Heart right ventricle (tissue), 16 donors: ENCODE measurements at regions not wholly inside any gene's neighbourhood (a gene's known extent, or its start where the extent isn't known, plus 50 kb on each side); places are given as distances from the start of the nearest gene placed in this dataset.

Experiments
- ATAC-seq, 8 donors: fragments of 200-7000 bp; cut with Tn5 transposase; one replicate each; pipeline ENCODE4 v1.9.1; 2020; ENCODE audit warnings: mild to moderate bottlenecking in 8 of 8, moderate library complexity in 8 of 8, moderate number of reproducible peaks in 1 of 8
- DNase-seq, 2 donors: peaks; one replicate each; pipeline ENCODE4 v3.0.0-alpha.2; 2020
- H3K27ac ChIP-seq, 10 donors: fragments of 200-600 bp; sonication (generic) in 2 of 10; one replicate each; pipeline versions ENCODE4 v1.5.0 to v1.8.0; 2020 to 2022; ENCODE audit warnings: mild to moderate bottlenecking in 3 of 10
- H3K27me3 ChIP-seq, 7 donors: fragments of 200-600 bp; one replicate each; pipeline ENCODE4 v1.8.0; 2021 to 2022; ENCODE audit warnings: mild to moderate bottlenecking in 2 of 7
- H3K36me3 ChIP-seq, 9 donors: fragments of 200-600 bp; sonication (generic) in 1 of 9; one replicate each; pipeline versions ENCODE4 v1.5.0 to v1.8.0; 2020 to 2022; ENCODE audit warnings: mild to moderate bottlenecking in 2 of 9
- H3K4me1 ChIP-seq, 9 donors: fragments of 200-600 bp; sonication (generic) in 1 of 9; one replicate each; pipeline versions ENCODE4 v1.5.0 to v1.8.0; 2020 to 2022; ENCODE audit warnings: mild to moderate bottlenecking in 4 of 9
- H3K4me3 ChIP-seq, 10 donors: fragments of 200-600 bp; sonication (generic) in 2 of 10; one replicate each; pipeline versions ENCODE4 v1.5.0 to v1.8.0; 2020 to 2022; ENCODE audit warnings: mild to moderate bottlenecking in 7 of 10, moderate library complexity in 2 of 10
- H3K9me3 ChIP-seq, 11 donors: fragments of 200-600 bp in 10 of 11; sonication (generic) in 2 of 11; one replicate each; pipeline versions ENCODE4 v1.5.0 to v1.8.0; 2013 to 2022; ENCODE audit warnings: mild to moderate bottlenecking in 2 of 11, control low read depth in 1 of 11, moderate library complexity in 1 of 11
- WGBS, 2 donors: extraction: QIAGEN DNeasy Blood & Tissue Kit; methylation state at CpG; one replicate each; pipeline ENCODE4 v1.1.7; 2013; ENCODE audit warnings: inconsistent platforms in 1 of 2; 5-methylcytosine and 5-hydroxymethylcytosine counted together
- intact Hi-C, 10 donors: fragments of 100-400 bp; cut with DNase I; formaldehyde crosslinking; loops; one replicate each; pipeline versions ENCODE4 v1.11.1 to v1.14.2; 2022
- TF ChIP-seq, protein P1 (sequence below), 9 donors: fragments of 200-600 bp; sonication (generic) in 2 of 9; IDR thresholded peaks; one replicate each; pipeline versions ENCODE4 v1.5.0 to v1.8.0; 2021 to 2022; ENCODE audit warnings: antibody characterized with exemption in 9 of 9, mild to moderate bottlenecking in 5 of 9, moderate library complexity in 1 of 9
- donor health status: Arrhythmogenic right ventricular cardiomyopathy.
- donor health status: ischemic (EF 13 %, LVEDD 7.1; RV severe dilation, severe dysfunction).
- donor health status: healthy with polysubstance abuse.
- donor health status: DM: no; HTN: yes; CAD: no.
- donor health status: DM: no; HTN: no; CAD: no.
- donor health status: ischemic (EF 25% LVEDD 6.9; RV normal size, moderate dysfunction).
- donor health status: ischemic (EF 25% LVEDD 5.7; RV mildly dilated, moderate dysfunction).
- donor health status: healthy.
- donor health status: DM: yes; HTN: yes; CAD: no.
- donor health status: Ischemic cardiomyopathy.
- donor health status: ischemic (EF 35%, LVEDD 5.7; RV mildly dilated, moderate dysfunction).
- donor health status: nonischemic (EF 11% LVEDD 7.7; RV severe dilation, severe dysfunction).
- donor health status: DM: yes; HTN: yes; CAD: no.
- donor health status: PGD.
- donor health status: ischemic (EF 29% LVEDD 5.4; RV normal size, mild dysfunction).
- donor health status: nonischemic (EF 23%, LVEDD 6.1; RV moderate dilation, normal function).

DNA sequence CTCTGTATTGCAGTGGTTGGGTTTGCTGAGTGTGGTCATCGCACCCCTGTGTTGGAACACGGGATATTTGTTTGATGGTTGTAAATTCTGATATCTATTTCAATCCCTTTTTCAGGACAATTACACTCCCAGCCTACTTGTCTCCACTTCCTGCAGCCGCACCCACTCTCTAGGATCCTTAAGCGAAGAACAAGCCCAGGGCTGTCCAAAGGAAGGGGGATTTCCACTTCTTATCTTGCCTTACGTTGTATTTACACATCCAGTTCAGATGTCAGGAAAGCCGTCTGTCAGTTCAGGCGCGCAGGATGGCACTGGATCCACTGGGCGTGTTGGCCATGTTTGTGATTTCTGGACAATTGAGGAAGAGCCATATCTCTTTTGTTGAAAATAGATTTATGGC, 834.5 kb upstream of the SALL3 start:
- TF ChIP-seq, protein P1, sequence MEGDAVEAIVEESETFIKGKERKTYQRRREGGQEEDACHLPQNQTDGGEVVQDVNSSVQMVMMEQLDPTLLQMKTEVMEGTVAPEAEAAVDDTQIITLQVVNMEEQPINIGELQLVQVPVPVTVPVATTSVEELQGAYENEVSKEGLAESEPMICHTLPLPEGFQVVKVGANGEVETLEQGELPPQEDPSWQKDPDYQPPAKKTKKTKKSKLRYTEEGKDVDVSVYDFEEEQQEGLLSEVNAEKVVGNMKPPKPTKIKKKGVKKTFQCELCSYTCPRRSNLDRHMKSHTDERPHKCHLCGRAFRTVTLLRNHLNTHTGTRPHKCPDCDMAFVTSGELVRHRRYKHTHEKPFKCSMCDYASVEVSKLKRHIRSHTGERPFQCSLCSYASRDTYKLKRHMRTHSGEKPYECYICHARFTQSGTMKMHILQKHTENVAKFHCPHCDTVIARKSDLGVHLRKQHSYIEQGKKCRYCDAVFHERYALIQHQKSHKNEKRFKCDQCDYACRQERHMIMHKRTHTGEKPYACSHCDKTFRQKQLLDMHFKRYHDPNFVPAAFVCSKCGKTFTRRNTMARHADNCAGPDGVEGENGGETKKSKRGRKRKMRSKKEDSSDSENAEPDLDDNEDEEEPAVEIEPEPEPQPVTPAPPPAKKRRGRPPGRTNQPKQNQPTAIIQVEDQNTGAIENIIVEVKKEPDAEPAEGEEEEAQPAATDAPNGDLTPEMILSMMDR (IDR thresholded peaks at IDR 0.05): no peak
- Histone ChIP-seq H3K27ac (no peak overlapping the region), H3K4me3 (no peak overlapping the region), H3K36me3 (no peaks in the 10 kb centered on the region), H3K9me3 (peaks cover 0 to 10% (median 0%) of the 10 kb centered on the region in 11 donors), H3K27me3 (peaks cover 0 to 14% (median 0%) of the 10 kb centered on the region in 7 donors), H3K4me1 (no peaks in the 10 kb centered on the region)
- 58 to 66% methylated on average over 9 of the region's 9 CpGs for WGBS, 2 donors
- DNase-seq: no peak
- intact Hi-C loops: no loop called here
- no peak for ATAC-seq

DNA sequence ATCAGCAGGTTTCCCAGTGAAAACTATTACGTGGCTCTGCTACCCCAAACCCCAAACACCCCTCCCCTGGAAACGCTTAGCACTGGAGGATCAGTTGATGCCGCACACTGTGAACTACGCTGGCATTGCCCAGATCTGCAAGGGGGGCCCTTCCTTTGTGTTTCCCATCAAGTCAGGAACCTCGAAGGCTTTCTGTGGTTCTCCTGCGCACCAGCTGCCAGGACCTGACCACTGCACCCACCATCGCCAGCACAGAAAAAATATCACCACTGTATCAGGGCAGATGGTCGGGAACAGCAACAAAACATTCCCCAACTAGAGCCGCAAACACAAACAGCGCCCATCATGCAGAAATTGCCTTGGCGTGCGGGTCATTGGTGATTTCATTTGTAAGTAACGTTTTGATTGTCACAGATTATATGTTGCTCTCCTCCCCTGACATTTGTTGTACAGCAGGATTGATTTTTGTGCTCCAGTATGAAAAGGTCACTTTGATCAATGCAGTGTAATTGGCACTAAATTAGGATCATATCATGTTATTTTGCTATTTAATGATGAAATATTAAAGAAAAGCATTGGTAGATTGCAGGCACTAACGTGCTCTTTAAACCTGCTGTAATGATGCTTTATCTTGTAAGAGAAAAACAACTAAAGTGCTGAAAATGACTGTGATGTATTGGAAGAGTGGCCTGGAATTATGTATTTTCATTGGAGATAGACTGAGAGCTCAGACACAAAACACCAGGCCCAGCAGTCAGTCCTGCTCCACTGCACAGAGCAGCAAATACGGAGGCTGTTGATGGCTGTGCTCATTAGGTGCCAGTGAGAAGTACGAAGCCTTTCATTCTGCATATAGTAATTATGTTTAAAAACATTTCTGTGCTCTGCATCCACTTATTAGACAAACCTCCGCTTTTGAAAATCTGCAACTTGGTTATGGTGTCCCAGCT, 833.2 kb upstream of the SALL3 start:
- no peak for DNase-seq
- 85 to 92% methylated on average over 17 of the region's 17 CpGs for WGBS, 2 donors
- intact Hi-C loops: no loop called here

DNA sequence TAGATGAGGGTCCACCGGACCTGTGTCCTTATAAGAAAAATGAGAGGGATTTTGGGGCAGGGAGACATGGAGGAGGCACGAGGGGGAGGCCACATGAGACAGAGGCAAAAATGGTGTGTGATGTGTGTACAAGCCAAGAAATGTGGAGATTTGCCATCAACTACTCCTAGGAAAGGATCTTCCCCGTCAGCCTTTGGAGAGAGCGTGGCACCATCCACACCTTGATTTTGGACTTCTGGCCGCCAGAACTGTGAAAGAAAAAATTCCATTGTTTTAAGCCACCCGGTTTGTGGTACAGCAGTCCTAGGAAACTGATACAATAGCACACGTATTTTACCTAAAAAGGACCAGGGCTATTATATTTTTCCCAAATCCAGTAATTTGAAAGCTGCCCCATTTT, 829.0 kb upstream of the SALL3 start:
- Histone ChIP-seq H3K27ac (no peak overlapping the region), H3K27me3 (no peaks in the 10 kb centered on the region), H3K36me3 (no peaks in the 10 kb centered on the region), H3K4me1 (no peaks in the 10 kb centered on the region), H3K4me3 (no peak overlapping the region), H3K9me3 (peaks cover 0 to 10% (median 0%) of the 10 kb centered on the region in 11 donors)
- DNase-seq: no peak
- intact Hi-C loops: no loop called here
- TF ChIP-seq, protein P1 (IDR thresholded peaks at IDR 0.05): no peak
- WGBS, 2 donors: 86 to 87% methylated on average over 7 of the region's 7 CpGs
- no peak for ATAC-seq

More for the DNA sequence above, 833.2 kb upstream of the SALL3 start:
- no peak overlapping the region for H3K27ac ChIP-seq
- no peak for ATAC-seq
- no peak overlapping the region for H3K4me3 ChIP-seq
- no peaks in the 10 kb centered on the region for H3K4me1 ChIP-seq
- no peaks in the 10 kb centered on the region for H3K36me3 ChIP-seq
- peaks cover 0 to 10% (median 0%) of the 10 kb centered on the region in 11 donors for H3K9me3 ChIP-seq
- H3K27me3 ChIP-seq: peaks cover 0 to 6% (median 0%) of the 10 kb centered on the region in 7 donors
- TF ChIP-seq, protein P1 (IDR thresholded peaks at IDR 0.05): no peak

GRCh38 chr18:78151234-78151633, 828.4 kb upstream of the SALL3 start:
- no peak for DNase-seq
- 91 to 93% methylated on average over 9 of the region's 9 CpGs for WGBS, 2 donors
- TF ChIP-seq, protein P1 (IDR thresholded peaks at IDR 0.05): no peak
- H3K9me3 ChIP-seq: peaks cover 0 to 10% (median 0%) of the 10 kb centered on the region in 11 donors
- no peak for ATAC-seq
- no peaks in the 10 kb centered on the region for H3K36me3 ChIP-seq
- intact Hi-C loops: no loop called here
- H3K27ac ChIP-seq: no peak overlapping the region
- H3K4me3 ChIP-seq: no peak overlapping the region
- H3K27me3 ChIP-seq: no peaks in the 10 kb centered on the region
- no peaks in the 10 kb centered on the region for H3K4me1 ChIP-seq
